Tibial nerve (tissue), 3 donors: ENCODE measurements at regions not wholly inside any gene's neighbourhood (a gene's known extent, or its start where the extent isn't known, plus 50 kb on each side); places are given as distances from the start of the nearest gene placed in this dataset.

Experiments used
- POLR2A ChIP-seq, 2 donors: fragments of 450-650 bp; IDR thresholded peaks; one replicate each; pipeline ENCODE4 v1.6.1; 2017; ENCODE audit warnings: antibody characterized with exemption in 2 of 2, mild to moderate bottlenecking in 2 of 2, moderate library complexity in 2 of 2
- TF ChIP-seq, protein P1 (sequence below), 5 experiments: fragments of 200-600 bp in 3 of 5; fragments of 450-650 bp in 2 of 5; sonication (generic) in 3 of 5; IDR thresholded peaks; one replicate each; pipeline ENCODE4 v1.5.1; 2016 to 2019; ENCODE audit warnings: antibody characterized with exemption in 5 of 5, mild to moderate bottlenecking in 3 of 5, moderate library complexity in 2 of 5

DNA sequence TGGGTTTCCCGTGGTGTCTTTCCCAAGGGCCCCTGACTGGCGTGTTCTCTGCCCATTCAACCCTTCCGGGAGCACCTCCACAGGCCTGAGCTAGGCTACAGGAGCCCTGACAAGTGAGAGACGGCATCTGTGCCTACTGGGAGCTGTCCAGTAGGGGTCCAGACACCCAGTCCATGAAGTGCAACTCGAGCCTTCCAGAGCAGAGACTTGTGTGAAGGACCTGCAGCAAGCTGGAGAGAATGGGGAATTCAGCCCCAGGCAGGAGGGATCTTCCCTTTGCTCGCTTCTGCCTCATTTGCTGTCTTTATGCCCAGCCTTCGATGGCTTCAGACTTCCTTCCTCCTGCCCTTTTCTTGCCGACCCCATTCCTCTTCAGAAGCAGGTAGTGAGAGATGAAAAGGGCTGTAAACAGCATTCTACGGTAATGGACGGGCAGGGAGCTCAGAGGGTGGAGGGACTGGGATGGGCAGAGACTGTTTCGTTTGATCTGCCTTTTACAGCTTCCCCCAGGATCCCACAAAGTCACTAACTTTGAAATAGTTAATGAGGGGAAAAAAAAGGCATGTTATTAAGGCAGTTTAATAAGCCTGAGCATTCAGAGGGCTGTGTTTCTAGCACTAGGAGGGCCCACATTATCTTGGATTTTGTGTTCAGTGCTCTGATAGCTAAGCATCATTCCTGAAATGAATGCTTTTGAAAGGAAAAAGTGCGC, 327.6 kb downstream of the FGF9 start:
- no peak for TF ChIP-seq POLR2A (IDR thresholded peaks at IDR 0.05)
- TF ChIP-seq, protein P1, sequence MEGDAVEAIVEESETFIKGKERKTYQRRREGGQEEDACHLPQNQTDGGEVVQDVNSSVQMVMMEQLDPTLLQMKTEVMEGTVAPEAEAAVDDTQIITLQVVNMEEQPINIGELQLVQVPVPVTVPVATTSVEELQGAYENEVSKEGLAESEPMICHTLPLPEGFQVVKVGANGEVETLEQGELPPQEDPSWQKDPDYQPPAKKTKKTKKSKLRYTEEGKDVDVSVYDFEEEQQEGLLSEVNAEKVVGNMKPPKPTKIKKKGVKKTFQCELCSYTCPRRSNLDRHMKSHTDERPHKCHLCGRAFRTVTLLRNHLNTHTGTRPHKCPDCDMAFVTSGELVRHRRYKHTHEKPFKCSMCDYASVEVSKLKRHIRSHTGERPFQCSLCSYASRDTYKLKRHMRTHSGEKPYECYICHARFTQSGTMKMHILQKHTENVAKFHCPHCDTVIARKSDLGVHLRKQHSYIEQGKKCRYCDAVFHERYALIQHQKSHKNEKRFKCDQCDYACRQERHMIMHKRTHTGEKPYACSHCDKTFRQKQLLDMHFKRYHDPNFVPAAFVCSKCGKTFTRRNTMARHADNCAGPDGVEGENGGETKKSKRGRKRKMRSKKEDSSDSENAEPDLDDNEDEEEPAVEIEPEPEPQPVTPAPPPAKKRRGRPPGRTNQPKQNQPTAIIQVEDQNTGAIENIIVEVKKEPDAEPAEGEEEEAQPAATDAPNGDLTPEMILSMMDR (IDR thresholded peaks at IDR 0.05) = no peak
